Vagina (tissue), 2 donors: ENCODE measurements at regions not wholly inside any gene's neighbourhood (a gene's known extent, or its start where the extent isn't known, plus 50 kb on each side); places are given as distances from the start of the nearest gene placed in this dataset.

Experiments
- POLR2A ChIP-seq, 2 donors: fragments of 450-650 bp; IDR thresholded peaks; one replicate each; pipeline ENCODE4 v1.6.1; 2017; ENCODE audit warnings: antibody characterized with exemption in 2 of 2, mild to moderate bottlenecking in 2 of 2, moderate library complexity in 2 of 2
- POLR2AphosphoS5 ChIP-seq, 2 donors: sonication (generic); formaldehyde crosslinking; IDR thresholded peaks; one replicate each; pipeline ENCODE4 v1.9.0; 2017; ENCODE audit warnings: antibody characterized with exemption in 2 of 2, mild to moderate bottlenecking in 2 of 2, low read depth in 1 of 2; ENCODE audit not compliant: insufficient read depth in 1 of 2
- TF ChIP-seq, protein P1 (sequence below), 3 experiments: fragments of 450-650 bp in 2 of 3; fragments of 200-600 bp in 1 of 3; sonication (generic) in 1 of 3; IDR thresholded peaks; one replicate each; pipeline ENCODE4 v1.5.1; 2017 to 2019; ENCODE audit warnings: antibody characterized with exemption in 3 of 3, mild to moderate bottlenecking in 2 of 3, moderate library complexity in 2 of 3

DNA sequence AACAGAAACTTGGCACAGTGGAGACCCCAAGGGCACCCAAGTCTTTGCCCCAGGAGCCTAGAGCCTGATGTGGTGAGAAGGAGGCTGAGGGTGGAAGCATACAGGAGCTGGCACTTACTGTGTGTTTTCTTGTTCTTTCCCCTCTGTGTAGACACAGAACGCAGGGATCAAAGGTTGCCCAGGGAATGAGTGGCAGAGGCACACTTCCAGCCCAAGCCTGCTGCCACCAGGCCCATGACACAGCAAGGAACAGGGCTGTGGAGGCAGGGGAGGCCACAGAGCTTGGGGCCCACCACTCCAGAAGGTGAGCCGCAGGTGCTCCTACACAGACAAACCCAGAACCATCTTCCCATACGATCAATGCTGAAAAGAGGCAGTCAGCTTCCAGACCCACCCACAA, 73.9 kb upstream of the S1PR3 start:
- TF ChIP-seq, protein P1, sequence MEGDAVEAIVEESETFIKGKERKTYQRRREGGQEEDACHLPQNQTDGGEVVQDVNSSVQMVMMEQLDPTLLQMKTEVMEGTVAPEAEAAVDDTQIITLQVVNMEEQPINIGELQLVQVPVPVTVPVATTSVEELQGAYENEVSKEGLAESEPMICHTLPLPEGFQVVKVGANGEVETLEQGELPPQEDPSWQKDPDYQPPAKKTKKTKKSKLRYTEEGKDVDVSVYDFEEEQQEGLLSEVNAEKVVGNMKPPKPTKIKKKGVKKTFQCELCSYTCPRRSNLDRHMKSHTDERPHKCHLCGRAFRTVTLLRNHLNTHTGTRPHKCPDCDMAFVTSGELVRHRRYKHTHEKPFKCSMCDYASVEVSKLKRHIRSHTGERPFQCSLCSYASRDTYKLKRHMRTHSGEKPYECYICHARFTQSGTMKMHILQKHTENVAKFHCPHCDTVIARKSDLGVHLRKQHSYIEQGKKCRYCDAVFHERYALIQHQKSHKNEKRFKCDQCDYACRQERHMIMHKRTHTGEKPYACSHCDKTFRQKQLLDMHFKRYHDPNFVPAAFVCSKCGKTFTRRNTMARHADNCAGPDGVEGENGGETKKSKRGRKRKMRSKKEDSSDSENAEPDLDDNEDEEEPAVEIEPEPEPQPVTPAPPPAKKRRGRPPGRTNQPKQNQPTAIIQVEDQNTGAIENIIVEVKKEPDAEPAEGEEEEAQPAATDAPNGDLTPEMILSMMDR (IDR thresholded peaks at IDR 0.05), result no peak
- TF ChIP-seq POLR2A (IDR thresholded peaks at IDR 0.05) (no peak), POLR2AphosphoS5 (IDR thresholded peaks at IDR 0.05; ENCODE audit: insufficient read depth in 1 of 2, low read depth in 1 of 2) (no peak)
